Cardiac septum (tissue), 1 donor: ENCODE measurements at regions not wholly inside any gene's neighbourhood (a gene's known extent, or its start where the extent isn't known, plus 50 kb on each side); places are given as distances from the start of the nearest gene placed in this dataset.
"Not testable (repeated sequence)": the region's sequence is repeated elsewhere in the genome, so short reads cannot be mapped to it uniquely, and the experiment has no call there.

Experiments
- DNase-seq: peaks from one replicate; pipeline ENCODE4 v3.0.0-alpha.2; 2020; ENCODE audit warnings: low spot score
- intact Hi-C: fragments of 100-400 bp; cut with DNase I; formaldehyde crosslinking; loops from one replicate; pipeline ENCODE4 v1.14.0; 2022
- donor health status: DM: no; HTN: no; CAD: no.

DNA sequence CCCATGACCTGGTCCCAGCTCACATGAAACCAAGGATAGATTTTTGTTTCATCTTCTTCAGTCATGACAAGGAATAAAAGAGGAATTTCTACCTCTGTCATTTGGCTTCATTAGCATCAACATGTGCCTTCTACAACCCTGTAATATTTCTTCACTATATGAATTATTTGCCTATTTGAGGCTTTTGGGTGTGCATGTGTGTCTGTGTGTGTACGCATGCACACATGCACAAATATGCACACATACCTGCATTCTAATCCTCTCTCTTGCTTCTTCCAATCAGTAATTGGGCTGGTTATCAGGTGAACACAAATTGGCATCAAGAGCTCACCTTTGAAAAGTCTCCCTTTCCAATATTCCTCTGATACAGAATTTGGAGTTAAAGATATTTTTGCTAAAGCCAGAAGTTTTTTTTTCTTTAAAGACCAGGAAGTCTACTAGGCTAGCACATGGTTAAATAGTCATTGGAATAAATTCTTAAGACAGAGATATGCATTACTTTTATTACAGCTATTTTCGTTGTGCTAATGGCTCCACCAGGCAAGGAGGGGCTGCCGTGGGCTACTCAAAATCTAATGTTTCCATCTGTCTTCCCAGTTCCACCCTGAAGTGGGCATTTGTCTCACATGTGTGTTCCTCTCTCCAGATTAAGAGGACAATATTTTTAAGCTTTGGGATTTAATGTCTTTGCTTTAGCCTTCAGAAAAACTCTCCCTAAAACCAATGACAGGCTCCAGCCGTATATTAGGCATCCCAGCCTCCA lies 547.2 kb upstream of the CDH5 start:
- intact Hi-C loops: no loop called here

DNA sequence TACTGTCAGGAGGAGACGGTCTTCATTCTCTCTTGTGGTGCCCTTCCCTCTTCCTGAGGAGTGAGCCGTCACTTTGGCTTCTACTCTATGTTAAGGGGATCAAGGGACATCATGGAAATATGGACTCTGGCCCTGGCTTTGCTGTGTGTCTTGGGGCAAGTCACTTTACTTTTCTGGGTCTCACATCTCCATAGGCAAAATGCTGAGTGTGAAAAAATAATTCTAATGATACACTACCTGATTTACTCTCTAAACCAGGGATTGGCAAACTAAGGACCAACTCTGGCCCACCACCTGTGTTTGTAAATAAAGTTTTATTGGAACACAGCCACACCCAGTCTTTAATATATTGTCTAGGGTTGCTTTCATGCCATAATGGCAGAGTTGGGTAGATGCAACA lies 548.7 kb upstream of the CDH5 start:
- intact Hi-C loops: no loop called here
- no peak for DNase-seq

More for the DNA sequence above, 547.2 kb upstream of the CDH5 start:
- DNase-seq: no peak

DNA sequence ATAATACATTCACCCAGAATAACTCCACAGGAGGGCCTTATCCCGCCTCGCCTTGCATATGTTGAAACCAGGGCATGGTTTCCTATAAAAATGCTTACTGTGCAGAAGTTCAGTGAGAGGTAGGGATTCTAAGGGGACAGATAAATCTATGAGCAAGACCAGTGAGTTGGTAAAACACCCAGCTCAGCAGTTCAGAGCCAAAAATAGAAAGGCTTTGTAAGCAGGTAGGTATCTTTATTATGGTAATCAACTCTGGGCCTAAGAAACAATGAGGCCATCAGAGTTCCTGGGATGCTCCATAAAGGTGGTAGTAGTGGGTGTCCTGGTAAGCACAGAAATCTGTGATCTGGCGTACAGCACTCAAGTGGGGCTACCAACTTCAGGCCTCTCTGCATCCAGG lies 549.4 kb upstream of the CDH5 start:
- intact Hi-C loops: no loop called here
- DNase-seq: no peak

DNA sequence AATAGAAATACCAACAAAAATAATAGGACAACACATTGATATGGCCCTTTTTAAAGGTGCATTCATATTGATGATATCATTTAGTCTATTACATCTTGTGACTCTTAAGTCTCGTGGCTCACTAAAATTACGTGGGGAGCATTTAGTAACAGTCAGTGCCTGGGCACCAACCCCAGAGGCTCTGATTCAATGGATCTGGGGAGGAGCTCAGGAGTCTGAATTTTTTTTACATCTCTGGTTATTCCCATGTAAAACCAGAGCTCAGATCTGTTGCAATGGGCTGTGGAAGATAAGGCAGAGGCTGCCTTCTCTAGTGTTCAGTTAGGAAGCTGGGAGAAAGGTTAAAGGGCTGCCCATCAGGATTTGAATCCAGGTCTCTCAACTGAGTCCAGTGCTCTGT lies 549.9 kb upstream of the CDH5 start:
- intact Hi-C loops: no loop called here
- DNase-seq: no peak

DNA sequence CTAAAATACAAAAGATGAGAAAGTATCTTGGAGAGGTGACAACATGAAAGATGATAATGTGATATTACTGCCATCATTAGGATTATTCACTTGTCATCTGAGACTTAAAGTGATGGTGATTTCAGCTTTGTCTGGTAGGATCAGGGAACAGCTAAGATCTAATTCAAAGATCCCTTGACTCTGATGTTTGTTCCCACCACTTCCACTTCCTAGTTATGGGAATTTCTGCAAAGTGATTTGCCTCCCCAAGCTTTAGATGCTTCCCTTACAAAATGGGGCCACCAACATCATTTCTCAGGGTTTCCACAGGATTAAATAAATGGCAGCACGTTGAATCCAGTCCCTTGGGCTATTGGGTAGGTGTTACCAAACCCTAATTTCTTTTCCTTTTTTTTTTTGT lies 550.8 kb upstream of the CDH5 start:
- intact Hi-C loops: no loop called here
- no peak for DNase-seq

- DNase-seq, intact Hi-C loops: not testable (repeated sequence)
These were observed 552.6 kb upstream of the CDH5 start for GRCh38 chr16:65813879-65814278.

DNA sequence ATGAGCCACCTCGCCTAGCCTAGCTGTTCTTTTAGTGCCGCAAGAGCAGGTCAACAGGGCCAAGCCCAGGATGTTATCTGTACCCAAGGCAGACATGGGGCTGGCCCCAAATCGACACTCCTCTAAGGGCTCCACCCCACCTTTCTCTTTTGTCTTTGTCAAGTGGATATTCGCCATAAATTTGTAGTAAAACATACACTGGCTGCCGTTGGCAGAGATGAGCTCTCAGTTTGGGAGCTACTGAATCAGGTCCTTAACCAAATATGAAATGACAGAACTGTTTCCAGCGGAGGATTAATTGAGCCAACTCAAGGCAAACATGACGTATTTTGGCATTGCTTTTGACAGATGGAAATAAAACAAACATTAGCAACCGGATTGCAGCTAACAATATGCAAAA lies 556.9 kb upstream of the CDH5 start:
- no peak for DNase-seq
- intact Hi-C loops: no loop called here

DNA sequence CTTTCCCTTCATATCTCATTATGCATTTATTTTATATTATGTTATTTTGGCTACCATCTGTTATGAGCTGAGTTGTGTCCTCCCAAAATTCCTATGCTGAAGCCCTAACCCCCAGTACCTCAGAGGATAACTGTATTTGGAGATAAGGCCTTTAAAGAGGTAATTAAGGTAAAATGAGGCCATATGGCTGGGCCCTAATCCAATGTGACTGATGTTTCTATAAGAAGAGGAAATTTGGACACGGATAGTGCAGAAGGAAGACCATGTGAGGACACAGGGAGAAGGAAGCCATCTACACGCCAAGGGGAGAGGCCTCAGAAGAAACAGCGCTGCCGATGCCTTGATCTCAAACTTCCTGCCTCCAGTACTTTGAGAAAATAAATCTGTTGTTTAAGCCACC lies 557.7 kb upstream of the CDH5 start:
- intact Hi-C loops: no loop called here
- no peak for DNase-seq

DNA sequence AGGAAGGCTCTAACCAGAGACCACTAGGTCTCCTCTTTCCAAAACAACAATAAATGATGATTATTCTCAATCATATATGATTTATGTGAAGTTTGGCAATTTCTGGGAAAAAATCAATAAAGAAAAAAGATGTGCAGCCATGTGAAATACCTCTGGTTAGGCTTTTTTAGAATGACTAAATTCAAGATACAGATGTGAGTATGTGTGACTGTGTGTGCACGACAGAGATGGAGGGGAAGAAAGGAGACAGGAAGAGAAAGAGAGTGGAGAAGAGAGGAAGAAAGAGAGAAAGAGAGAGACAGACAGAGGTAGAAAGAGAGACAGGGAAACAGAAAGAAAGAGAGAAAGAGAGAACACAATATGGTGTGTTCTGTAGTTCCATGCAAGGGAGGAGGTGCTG lies 558.6 kb upstream of the CDH5 start:
- no peak for DNase-seq
- intact Hi-C loops: no loop called here

- intact Hi-C loops, DNase-seq: not testable (repeated sequence)
These were observed 560.8 kb upstream of the CDH5 start for GRCh38 chr16:65805704-65806103.

- DNase-seq: no peak
- intact Hi-C loops: no loop called here
These were observed 570.0 kb upstream of the CDH5 start for GRCh38 chr16:65796481-65796880.

DNA sequence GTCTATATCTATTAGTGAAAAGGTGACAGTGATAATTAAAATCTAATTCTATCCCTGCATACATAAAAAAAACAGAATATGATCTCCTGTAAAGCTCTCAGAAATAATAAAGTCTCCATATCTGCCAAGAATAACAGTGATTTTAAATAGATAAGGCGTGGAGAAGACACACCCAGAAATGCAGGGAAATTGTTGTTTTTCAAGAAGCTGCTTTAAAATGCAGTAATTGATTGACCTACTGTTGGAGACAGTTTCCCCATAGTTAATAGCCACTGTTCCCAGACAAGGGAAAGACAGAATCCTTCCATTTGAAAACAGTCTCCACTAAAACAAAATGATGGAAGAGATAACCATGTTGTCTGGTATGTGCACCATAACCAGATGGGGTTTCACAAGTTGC lies 571.5 kb upstream of the CDH5 start:
- DNase-seq: no peak
- intact Hi-C loops: no loop called here

- intact Hi-C loops: no loop called here
- no peak for DNase-seq
These were observed 572.7 kb upstream of the CDH5 start for GRCh38 chr16:65793781-65794180.

DNA sequence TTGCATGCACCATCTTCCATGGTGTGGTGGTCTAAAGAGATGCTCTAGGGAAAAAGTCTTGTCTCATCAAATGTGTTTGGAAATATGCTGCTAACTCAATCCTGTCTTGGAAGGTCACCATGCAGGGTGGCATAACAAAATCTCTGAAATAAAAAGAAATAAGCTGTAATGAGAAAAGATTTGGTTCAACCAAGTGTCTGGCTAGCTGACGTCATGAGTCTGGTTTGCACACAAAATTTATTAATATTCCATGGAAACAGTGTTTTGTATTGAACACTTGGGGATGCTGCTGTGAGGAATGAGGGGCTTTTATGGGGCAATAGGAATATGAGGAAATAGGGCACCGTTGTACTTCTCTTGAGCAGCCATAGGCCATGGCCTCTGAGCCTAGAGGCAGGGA lies 575.7 kb upstream of the CDH5 start:
- DNase-seq: no peak
- intact Hi-C loops: no loop called here

DNA sequence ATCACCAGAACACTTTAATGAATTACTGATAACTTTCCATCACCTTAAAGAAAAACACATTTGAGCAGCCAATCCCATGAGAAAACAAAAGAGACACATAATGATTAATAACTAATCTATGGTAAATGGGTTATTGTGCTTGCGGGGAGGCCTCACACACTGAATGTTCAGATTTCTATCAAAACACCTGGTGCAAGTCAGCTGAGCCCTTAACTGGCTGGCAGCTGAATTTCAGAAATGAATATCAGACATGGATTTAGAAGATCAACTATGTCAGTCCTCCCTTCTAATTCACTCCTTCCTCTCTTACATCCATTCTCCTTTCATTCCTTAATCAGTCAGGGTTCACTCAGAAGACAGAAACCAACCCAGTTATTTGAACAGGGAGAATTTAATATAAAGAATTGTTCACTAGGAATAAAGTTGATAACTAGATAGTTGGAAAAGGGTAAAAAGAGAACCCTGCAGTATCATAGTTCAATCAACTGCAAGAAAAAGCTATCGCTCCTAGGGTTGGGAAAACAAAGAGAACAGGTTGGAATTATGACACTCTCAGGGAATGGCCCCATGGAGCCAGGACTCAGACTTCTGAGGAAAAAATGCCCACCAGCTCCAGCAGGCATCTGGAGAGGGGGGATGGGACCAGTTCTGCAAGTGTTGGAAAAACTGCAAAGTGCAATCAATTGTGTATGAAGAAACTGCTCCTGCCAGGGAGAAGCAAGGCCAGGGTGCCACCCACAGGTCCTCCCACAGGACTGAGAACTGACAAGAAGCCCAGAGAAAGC lies 577.1 kb upstream of the CDH5 start:
- no peak for DNase-seq
- intact Hi-C loops: no loop called here

GRCh38 chr16:65788434-65789140 lies 577.9 kb upstream of the CDH5 start:
- DNase-seq: no peak

GRCh38 chr16:65787921-65788320 lies 578.6 kb upstream of the CDH5 start:
- intact Hi-C loops: no loop called here
- no peak for DNase-seq

More at GRCh38 chr16:65788434-65789140, 577.9 kb upstream of the CDH5 start:
- intact Hi-C loops: no loop called here

- DNase-seq: no peak
- intact Hi-C loops: no loop called here
These were observed 579.6 kb upstream of the CDH5 start for GRCh38 chr16:65786916-65787315.

GRCh38 chr16:65783709-65784474 lies 582.6 kb upstream of the CDH5 start:
- no peak for DNase-seq
- intact Hi-C loops: no loop called here
